NCI-H1092 (cell line): ENCODE measurements at regions not wholly inside any gene's neighbourhood (a gene's known extent, or its start where the extent isn't known, plus 50 kb on each side); places are given as distances from the start of the nearest gene placed in this dataset.
"Not testable (repeated sequence)": the region's sequence is repeated elsewhere in the genome, so short reads cannot be mapped to it uniquely, and the experiment has no call there.

ENCODE experiments used
- DNase-seq: peaks from one replicate; lab custom pipeline; 2025; lab: John Stamatoyannopoulos, UW

DNA sequence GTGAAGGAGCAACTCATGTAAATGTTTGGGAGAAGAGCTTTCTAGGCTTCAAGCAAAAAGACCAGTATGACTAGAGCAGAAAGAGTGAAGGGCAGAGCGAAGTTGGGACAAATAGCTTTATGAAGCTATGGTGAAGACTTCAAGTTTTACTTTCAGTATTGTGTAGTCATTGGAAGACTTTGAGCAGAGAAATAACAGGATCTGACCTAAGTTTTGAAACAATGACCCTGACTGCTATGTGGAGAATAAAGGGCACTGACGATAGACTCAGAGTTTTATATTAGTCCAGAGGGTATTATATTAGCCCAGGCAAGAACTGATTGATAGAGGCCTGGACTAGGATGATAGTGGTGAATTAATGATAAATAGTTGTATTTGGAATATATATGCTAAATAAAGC, 187.3 kb downstream of the KTN1 start:
- no peak for DNase-seq

DNA sequence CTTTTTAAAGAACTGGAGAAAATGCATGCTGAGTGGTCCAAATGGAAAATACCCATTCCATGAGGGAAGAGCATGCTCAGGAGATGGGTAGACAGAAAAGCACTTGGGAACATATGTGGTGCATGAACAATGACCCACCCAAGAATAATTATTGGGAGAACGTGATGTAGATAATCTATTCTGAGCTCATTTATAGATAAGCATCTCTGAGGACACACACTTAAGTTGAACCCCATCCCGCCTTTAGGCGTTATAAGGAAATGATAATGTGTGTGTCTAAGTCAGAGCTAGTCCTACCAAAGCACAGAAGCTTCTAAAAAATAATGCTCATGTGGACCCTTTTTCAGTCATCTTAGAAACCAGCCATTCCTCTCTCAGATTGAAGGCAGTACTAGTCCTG, 189.9 kb downstream of the KTN1 start:
- DNase-seq = no peak

DNA sequence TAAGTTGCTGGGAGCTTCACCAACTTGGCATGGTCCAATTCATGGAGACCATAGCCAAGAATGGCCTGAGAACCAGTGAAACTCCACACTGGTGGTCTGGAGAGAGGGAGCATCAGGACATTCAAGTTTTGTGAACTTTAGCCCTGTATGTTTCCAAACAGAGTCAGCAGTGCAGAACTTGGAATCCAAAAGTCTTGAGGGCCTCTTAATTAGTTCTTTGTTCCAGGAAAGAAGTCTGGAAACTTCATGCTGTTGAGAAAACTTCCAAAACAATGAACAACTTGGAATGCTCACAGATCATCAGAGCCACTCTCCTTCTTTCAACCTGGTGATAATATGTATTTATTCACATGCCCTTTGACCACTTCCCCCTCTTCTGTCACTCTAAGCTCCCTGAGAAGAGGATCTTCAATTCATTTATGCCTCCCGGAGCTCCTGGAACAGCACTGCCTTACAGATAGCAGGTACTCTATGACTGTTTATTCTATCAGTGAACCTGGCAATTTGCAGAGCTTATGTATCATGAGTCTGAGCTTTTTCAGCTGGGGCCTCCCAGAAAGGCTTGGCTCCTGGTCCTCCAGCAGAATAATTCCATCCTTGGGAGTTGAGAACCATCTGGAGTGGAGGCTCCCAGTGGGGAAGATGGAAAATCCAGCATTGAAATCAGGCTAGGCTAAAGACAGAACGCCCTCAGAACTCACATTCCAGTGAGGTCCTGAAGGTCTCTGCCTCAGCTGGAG, 191.4 kb downstream of the KTN1 start:
- DNase-seq = no peak

DNA sequence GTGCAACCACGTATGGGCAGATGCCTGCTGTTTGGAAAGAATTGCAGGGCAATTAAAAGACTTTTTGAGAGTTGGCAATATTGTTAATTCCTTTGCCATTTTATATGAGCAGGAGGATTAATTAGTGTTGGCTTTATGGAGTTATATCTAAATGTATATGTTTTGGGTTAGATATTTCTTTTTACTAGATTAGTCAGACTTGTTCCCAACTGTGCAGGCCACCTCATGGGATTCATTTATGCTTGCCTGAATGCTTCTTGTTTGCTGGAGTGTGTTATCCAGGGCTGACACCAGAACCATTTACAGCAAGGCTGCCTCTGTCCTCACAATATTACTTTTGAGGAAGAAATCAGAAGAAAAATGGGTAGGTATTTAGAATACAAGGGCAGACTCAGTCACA, 192.5 kb downstream of the KTN1 start:
- DNase-seq = no peak

- DNase-seq = no peak
Observed at GRCh38 chr14:55773312-55773711, 193.3 kb downstream of the KTN1 start.

DNA sequence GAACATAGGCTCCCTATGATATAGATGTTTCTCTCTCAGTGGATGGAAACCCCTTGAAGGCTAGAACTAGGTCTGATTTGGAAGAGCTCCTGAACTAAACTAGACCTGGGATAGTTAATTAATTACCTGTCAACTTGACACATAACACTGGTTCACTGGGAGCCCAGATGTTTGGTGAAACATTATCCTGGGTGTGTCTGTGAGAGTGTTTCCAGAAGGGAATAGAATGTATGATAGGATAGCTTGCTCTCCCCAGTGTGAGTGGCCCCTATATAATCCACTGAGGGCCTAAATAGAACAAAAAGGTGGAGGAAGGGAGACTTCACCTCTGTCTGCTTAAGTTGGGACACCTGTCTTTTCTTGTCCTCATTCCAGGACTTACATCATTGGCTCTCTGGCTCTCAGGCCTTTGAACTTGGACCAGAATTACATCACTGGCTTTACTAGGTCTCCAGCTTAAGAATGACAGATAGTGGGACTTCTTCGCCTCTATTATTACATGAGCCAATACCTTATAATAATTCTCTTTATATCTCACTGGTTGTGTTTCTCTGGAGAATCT, 194.1 kb downstream of the KTN1 start:
- no peak for DNase-seq

DNA sequence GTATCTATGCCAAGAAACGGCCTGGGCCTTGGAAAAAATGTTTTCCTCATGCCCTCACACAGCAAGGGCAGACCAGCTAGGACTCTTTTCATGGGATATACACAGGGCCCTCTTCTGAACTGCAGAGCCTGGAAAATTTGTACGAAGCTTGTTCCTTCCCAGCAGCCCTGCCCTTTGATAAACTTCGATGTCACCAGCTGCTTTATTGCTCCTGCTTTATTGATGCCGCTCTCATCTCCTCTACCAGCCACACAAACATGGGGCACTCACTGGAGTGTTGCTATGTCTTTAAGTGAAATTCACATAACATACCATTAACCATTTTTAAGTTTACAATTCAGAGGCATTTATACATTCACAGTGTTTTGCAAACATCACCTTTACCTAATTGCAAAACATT, 197.9 kb downstream of the KTN1 start:
- DNase-seq = no peak

GRCh38 chr14:55780156-55780946, 200.3 kb downstream of the KTN1 start:
- no peak for DNase-seq

GRCh38 chr14:55781046-55781445, 201.0 kb downstream of the KTN1 start:
- no peak for DNase-seq

DNA sequence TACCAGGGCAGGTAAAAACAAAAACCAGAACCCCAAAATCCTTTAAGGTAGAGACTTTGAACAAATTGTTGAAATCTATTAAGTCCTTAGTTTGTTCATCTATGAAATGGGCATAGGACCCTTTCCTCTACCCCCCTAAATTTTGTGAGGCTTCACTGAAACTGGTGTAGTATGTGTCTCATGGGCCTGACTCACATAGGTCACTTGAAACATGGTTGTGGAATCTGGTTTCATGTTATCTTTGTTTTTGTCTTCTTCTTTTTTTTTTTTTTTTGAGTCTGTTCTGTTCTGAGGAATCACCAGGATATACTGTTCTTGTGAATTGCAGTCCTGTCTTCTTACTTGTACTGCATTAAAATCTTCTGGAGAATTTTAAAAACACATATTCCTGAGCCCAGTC, 202.2 kb downstream of the KTN1 start:
- DNase-seq = no peak

- no peak for DNase-seq
Observed at GRCh38 chr14:55789406-55789805, 209.4 kb downstream of the KTN1 start.

GRCh38 chr14:55794655-55795595, 214.9 kb downstream of the KTN1 start:
- no peak for DNase-seq

DNA sequence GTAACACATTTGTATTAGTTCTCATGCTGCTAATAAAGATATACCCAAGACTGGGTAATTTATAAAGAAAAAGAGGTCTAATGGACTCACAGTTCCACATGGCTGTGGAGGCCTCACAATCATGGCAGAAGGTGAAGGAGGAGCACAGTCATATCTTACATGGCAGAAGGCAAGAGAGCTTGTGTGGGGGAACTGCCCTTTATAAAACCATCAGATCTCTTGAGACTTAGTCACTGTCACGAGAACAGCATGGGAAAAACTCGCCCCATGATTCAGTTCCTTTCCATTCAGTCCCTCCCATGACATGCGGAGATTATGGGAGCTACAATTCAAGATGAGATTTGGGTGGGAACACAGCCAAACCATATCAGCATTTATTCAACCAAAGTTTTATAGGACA, 216.5 kb downstream of the KTN1 start:
- DNase-seq = not testable (repeated sequence)

DNA sequence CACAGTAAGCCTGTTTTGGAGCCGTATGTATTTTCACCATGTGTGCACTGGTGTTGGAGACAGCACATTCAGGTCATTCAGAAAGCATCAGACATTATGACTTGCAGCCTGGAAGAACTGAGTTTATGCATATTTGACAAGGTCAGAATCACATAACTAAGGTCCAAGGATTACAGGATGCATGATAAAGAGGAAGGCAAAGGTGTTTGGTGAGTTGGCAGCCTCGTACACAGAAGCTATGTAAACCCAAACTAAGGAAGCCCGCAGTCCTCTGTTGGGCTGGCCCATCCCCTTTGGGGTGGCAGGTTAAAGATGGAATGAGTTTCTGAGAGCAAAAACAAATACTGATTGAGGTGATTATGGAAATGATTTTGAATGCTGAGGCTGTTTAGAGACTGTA, 218.4 kb downstream of the KTN1 start:
- no peak for DNase-seq

DNA sequence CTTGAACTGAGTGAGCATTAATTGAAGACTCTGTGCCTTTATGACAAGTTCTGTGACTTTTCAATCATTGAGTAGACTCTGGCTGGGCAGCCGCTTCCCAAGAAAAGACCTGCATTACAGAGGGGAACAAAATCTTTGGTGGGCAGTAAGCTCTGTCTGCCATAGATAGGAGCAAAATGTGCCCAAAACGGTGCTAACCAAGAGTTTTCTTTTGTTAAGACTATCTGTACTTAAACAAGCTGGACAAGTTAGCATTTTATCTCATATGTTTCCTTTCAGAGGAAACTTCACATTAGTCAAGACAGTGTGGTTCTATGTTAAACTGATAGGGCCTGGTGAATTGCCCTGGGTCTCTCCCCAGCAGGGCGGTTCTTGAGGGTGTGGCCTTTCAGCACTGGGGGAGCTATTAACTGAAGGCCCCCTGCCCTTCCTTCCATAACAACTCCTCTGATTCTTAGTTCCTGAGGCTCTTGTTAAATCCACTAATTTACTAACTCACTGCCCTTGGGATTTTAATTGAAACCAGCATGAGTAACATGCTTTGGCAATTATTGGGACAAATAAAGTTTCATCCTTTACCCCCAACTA, 219.6 kb downstream of the KTN1 start:
- DNase-seq = no peak

DNA sequence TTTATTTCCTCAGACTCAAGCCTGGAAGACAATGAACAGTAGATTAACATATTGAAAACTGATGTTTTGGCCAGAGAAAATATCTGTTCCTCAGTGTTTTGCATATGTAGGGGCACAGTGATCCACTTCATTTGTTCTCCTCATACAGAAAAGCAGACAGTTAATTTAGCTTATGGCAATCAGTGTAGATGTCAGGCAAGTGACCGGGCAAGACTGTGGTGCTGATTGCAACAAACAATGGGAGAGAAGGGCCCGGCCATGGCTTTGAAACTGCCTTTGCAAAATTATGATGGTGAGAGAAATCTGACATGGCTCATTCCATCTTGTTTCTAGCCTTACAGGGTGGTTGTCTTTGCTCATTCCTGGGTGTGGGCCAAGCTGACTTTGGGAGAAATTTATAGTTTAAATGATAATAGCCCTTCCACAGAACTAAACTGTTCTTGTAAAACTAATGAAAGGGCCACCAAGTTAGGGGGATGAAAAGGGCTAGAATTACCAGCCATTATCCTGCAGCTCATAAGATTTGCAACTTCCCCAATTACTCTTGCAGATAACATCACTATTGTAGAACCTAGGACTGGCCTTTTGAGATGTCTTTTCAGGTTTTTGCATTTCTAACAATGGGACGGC, 220.3 kb downstream of the KTN1 start:
- no peak for DNase-seq

- no peak for DNase-seq
Observed at GRCh38 chr14:55801121-55801520, 221.1 kb downstream of the KTN1 start.

- DNase-seq = no peak
Observed at GRCh38 chr14:55802986-55803872, 223.2 kb downstream of the KTN1 start.

DNA sequence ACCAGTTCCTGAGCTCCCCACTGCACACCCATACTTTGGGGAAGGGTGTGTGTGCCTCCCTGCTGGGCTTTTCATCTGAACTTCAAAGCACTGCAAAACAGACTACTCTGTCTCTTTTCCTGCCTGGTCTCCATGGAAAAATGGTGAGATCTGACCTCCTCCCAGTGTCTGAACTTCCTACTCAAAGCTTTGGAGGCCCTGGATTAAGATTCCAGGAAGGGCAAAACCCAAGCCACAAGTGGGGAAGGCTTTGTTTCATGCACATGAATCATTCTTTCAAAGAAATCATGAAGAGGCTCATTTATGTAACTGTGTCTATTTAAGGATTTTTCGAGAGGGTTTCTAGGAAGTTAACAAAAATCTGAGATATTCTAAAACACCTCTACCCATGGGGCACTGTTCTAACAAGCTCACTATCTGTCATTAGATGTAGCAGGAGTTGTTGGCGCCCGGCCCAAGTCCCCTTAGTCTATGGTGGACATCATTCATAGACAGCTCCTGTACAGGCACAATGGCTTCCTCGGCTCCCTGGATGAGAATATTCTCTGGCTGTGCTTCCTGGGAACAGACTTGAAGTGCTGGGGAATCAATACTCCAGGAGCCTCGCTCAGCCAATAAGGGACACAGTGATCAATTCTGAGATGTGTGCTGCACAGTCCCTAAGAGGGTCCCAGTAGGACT, 224.0 kb downstream of the KTN1 start:
- DNase-seq = no peak

DNA sequence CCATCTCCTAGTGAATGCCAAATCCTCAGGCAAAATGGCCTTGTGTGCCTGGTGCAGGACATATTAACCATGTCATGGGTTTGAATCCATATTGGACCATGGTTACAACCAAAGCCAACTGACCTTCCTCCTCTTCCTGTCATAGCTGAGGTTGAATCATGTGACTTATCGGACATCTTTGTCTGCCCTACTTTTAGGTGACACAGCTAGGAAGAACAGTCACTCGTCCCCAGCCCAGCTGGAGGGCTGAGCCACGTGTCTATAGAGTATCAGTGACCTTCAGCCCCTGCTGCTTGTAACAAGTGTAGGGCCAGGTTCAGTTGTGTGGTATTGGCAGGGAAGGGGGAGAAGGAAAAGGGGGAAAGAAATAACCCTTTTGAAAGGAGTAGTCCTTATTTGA, 225.2 kb downstream of the KTN1 start:
- DNase-seq = no peak
